SK-N-SH treated with all-trans-retinoic acid at 6 μM for 48 hours (cell line): ENCODE measurements at regions not wholly inside any gene's neighbourhood (a gene's known extent, or its start where the extent isn't known, plus 50 kb on each side); places are given as distances from the start of the nearest gene placed in this dataset.

ENCODE experiments used
- ATAC-seq: fragments of 200-7000 bp; cut with Tn5 transposase; 3 replicates; pipeline ENCODE4 v1.9.1; 2020; ENCODE audit warnings: mild to moderate bottlenecking, moderate library complexity
- ARNTL ChIP-seq: fragments of 450-650 bp; formaldehyde crosslinking; IDR thresholded peaks from 2 replicates; pipeline ENCODE4 v1.5.0; 2020; ENCODE audit warnings: low read depth, mild to moderate bottlenecking, moderate library complexity, borderline replicate concordance
- BACH2 ChIP-seq: fragments of 250-450 bp; sonication (Bioruptor Pico); IDR thresholded peaks from 2 replicates; pipeline ENCODE4 v1.9.0; 2021; ENCODE audit warnings: mild to moderate bottlenecking, borderline replicate concordance
- CSDC2 ChIP-seq: fragments of 250-450 bp; sonication (Bioruptor Pico); IDR thresholded peaks from 2 replicates; pipeline ENCODE4 v1.5.0; 2020; ENCODE audit warnings: mild to moderate bottlenecking, moderate library complexity
- CSRNP3 ChIP-seq: fragments of 250-450 bp; sonication (Bioruptor Pico); IDR thresholded peaks from 2 replicates; pipeline ENCODE4 v1.5.1; 2021; ENCODE audit warnings: mild to moderate bottlenecking, moderate library complexity
- ESRRG ChIP-seq: fragments of 250-450 bp; sonication (Bioruptor Pico); IDR thresholded peaks from 2 replicates; pipeline ENCODE4 v1.6.1; 2021; ENCODE audit warnings: mild to moderate bottlenecking
- GLIS3 ChIP-seq: fragments of 250-450 bp; sonication (Bioruptor Pico); IDR thresholded peaks from 2 replicates; pipeline ENCODE4 v1.5.0; 2020; ENCODE audit warnings: mild to moderate bottlenecking, moderate library complexity
- ISL1 ChIP-seq: fragments of 250-450 bp; sonication (Bioruptor Pico); IDR thresholded peaks from 2 replicates; pipeline ENCODE4 v2.1.2; 2022; ENCODE audit warnings: mild to moderate bottlenecking, moderate library complexity
- OSR1 ChIP-seq: fragments of 250-450 bp; sonication (Bioruptor Pico); IDR thresholded peaks from 2 replicates; pipeline ENCODE4 v1.8.0; 2022; ENCODE audit warnings: moderate library complexity, mild to moderate bottlenecking, inconsistent platforms
- POU6F1 ChIP-seq: fragments of 250-450 bp; sonication (Bioruptor Pico); IDR thresholded peaks from 2 replicates; pipeline ENCODE4 v1.8.0; 2021; ENCODE audit warnings: low read depth, mild to moderate bottlenecking, moderate library complexity, borderline replicate concordance
- PPARA ChIP-seq: fragments of 250-450 bp; sonication (Bioruptor Pico); IDR thresholded peaks from 2 replicates; pipeline ENCODE4 v1.5.0; 2020; ENCODE audit warnings: mild to moderate bottlenecking, borderline replicate concordance
- RARB ChIP-seq: fragments of 250-450 bp; sonication (Bioruptor Pico); IDR thresholded peaks from 2 replicates; pipeline ENCODE4 v1.8.0; 2021; ENCODE audit warnings: mild to moderate bottlenecking, moderate library complexity
- SNAI2 ChIP-seq: fragments of 250-450 bp; sonication (Bioruptor Pico); IDR thresholded peaks from 2 replicates; pipeline ENCODE4 v1.5.0; 2020; ENCODE audit warnings: mild to moderate bottlenecking, moderate library complexity
- TOX ChIP-seq: fragments of 250-450 bp; sonication (Bioruptor Pico); IDR thresholded peaks from 2 replicates; pipeline ENCODE4 v1.8.0; 2021; ENCODE audit warnings: mild to moderate bottlenecking, moderate library complexity, borderline replicate concordance
- ZC3H10 ChIP-seq: fragments of 250-450 bp; sonication (Bioruptor Pico); IDR thresholded peaks from 2 replicates; pipeline ENCODE4 v1.5.1; 2021; ENCODE audit warnings: mild to moderate bottlenecking, moderate library complexity
- ZFP3 ChIP-seq: fragments of 250-450 bp; sonication (Bioruptor Pico); IDR thresholded peaks from 2 replicates; pipeline ENCODE4 v1.5.0; 2020; ENCODE audit warnings: mild to moderate bottlenecking, moderate library complexity
- ZFP30 ChIP-seq: fragments of 450-650 bp; formaldehyde crosslinking; IDR thresholded peaks from 2 replicates; pipeline ENCODE4 v1.5.0; 2022; ENCODE audit warnings: mild to moderate bottlenecking, moderate library complexity
- ZNF565 ChIP-seq: fragments of 450-650 bp; formaldehyde crosslinking; conservative IDR thresholded peaks from 2 replicates; pipeline ENCODE4 v1.5.0; 2020; ENCODE audit warnings: low read depth, mild to moderate bottlenecking, moderate library complexity
- ZNF70 ChIP-seq: fragments of 450-650 bp; formaldehyde crosslinking; IDR thresholded peaks from 2 replicates; pipeline ENCODE4 v1.5.0; 2020; ENCODE audit warnings: mild to moderate bottlenecking, moderate library complexity
- ZNF8 ChIP-seq: fragments of 450-650 bp; formaldehyde crosslinking; IDR thresholded peaks from 2 replicates; pipeline ENCODE4 v1.5.0; 2020; ENCODE audit warnings: mild to moderate bottlenecking, moderate library complexity
- TF ChIP-seq, protein P1 (sequence below): fragments of 250-450 bp; sonication (Bioruptor Pico); IDR thresholded peaks from 2 replicates; pipeline ENCODE4 v1.5.0; 2020; ENCODE audit warnings: mild to moderate bottlenecking, moderate library complexity
- TF ChIP-seq, protein P2 (sequence below): fragments of 250-450 bp; sonication (Bioruptor Pico); IDR thresholded peaks from 2 replicates; pipeline ENCODE4 v1.8.0; 2020; ENCODE audit warnings: mild to moderate bottlenecking, moderate library complexity, borderline replicate concordance
- TF ChIP-seq, protein P3 (sequence below): fragments of 250-450 bp; sonication (Bioruptor Pico); IDR thresholded peaks from 2 replicates; pipeline ENCODE4 v1.5.1; 2020; ENCODE audit warnings: low read depth, mild to moderate bottlenecking, moderate library complexity

- peak; percentile 30; the same call in 1 of the 3 replicates for ATAC-seq
- TF ChIP-seq POU6F1 (CRISPR knock-in tag) (no peak), PPARA (CRISPR knock-in tag) (no peak), ESRRG (CRISPR knock-in tag) (no peak), CSDC2 (CRISPR knock-in tag) (no peak), ISL1 (CRISPR knock-in tag) (no peak), ZNF565 (no peak), ZC3H10 (no peak), TOX (CRISPR knock-in tag) (no peak), ZFP3 (CRISPR knock-in tag) (no peak), ZFP30 (CRISPR knock-in tag) (no peak), ARNTL (CRISPR knock-in tag) (no peak), CSRNP3 (CRISPR knock-in tag) (no peak), ZNF70 (CRISPR knock-in tag) (no peak), RARB (no peak), ZNF8 (CRISPR knock-in tag) (no peak), OSR1 (CRISPR knock-in tag) (no peak), GLIS3 (no peak)
- TF ChIP-seq, protein P1, sequence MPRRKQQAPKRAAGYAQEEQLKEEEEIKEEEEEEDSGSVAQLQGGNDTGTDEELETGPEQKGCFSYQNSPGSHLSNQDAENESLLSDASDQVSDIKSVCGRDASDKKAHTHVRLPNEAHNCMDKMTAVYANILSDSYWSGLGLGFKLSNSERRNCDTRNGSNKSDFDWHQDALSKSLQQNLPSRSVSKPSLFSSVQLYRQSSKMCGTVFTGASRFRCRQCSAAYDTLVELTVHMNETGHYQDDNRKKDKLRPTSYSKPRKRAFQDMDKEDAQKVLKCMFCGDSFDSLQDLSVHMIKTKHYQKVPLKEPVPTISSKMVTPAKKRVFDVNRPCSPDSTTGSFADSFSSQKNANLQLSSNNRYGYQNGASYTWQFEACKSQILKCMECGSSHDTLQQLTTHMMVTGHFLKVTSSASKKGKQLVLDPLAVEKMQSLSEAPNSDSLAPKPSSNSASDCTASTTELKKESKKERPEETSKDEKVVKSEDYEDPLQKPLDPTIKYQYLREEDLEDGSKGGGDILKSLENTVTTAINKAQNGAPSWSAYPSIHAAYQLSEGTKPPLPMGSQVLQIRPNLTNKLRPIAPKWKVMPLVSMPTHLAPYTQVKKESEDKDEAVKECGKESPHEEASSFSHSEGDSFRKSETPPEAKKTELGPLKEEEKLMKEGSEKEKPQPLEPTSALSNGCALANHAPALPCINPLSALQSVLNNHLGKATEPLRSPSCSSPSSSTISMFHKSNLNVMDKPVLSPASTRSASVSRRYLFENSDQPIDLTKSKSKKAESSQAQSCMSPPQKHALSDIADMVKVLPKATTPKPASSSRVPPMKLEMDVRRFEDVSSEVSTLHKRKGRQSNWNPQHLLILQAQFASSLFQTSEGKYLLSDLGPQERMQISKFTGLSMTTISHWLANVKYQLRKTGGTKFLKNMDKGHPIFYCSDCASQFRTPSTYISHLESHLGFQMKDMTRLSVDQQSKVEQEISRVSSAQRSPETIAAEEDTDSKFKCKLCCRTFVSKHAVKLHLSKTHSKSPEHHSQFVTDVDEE (CRISPR knock-in tag), result no peak
- TF ChIP-seq, protein P2, sequence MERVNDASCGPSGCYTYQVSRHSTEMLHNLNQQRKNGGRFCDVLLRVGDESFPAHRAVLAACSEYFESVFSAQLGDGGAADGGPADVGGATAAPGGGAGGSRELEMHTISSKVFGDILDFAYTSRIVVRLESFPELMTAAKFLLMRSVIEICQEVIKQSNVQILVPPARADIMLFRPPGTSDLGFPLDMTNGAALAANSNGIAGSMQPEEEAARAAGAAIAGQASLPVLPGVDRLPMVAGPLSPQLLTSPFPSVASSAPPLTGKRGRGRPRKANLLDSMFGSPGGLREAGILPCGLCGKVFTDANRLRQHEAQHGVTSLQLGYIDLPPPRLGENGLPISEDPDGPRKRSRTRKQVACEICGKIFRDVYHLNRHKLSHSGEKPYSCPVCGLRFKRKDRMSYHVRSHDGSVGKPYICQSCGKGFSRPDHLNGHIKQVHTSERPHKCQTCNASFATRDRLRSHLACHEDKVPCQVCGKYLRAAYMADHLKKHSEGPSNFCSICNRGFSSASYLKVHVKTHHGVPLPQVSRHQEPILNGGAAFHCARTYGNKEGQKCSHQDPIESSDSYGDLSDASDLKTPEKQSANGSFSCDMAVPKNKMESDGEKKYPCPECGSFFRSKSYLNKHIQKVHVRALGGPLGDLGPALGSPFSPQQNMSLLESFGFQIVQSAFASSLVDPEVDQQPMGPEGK (CRISPR knock-in tag), result no peak
- TF ChIP-seq, protein P3, sequence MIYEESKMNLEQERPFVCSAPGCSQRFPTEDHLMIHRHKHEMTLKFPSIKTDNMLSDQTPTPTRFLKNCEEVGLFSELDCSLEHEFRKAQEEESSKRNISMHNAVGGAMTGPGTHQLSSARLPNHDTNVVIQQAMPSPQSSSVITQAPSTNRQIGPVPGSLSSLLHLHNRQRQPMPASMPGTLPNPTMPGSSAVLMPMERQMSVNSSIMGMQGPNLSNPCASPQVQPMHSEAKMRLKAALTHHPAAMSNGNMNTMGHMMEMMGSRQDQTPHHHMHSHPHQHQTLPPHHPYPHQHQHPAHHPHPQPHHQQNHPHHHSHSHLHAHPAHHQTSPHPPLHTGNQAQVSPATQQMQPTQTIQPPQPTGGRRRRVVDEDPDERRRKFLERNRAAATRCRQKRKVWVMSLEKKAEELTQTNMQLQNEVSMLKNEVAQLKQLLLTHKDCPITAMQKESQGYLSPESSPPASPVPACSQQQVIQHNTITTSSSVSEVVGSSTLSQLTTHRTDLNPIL, result no peak
Measured at GRCh38 chr7:112866424-112866823, 76.2 kb upstream of the TMEM168 start.

GRCh38 chr7:112864380-112864779, 74.2 kb upstream of the TMEM168 start:
- ATAC-seq, result no peak
- no peak for TF ChIP-seq ZNF565
- TF ChIP-seq ZNF70 (CRISPR knock-in tag), result no peak
- TF ChIP-seq OSR1 (CRISPR knock-in tag), result no peak
- TF ChIP-seq CSDC2 (CRISPR knock-in tag), result no peak

- no peak for TF ChIP-seq ARNTL (CRISPR knock-in tag)
- TF ChIP-seq, all 23 proteins: peak for 0
Measured at GRCh38 chr7:112858838-112859237, 68.6 kb upstream of the TMEM168 start.

GRCh38 chr7:112855227-112855626, 65.0 kb upstream of the TMEM168 start:
- TF ChIP-seq ISL1 (CRISPR knock-in tag) (no peak), ARNTL (CRISPR knock-in tag) (no peak), ZFP30 (CRISPR knock-in tag) (no peak), BACH2 (CRISPR knock-in tag) (no peak), TOX (CRISPR knock-in tag) (no peak), PPARA (CRISPR knock-in tag) (no peak), ZNF565 (no peak), ZC3H10 (no peak), CSDC2 (CRISPR knock-in tag) (no peak), GLIS3 (no peak), RARB (no peak), ZFP3 (CRISPR knock-in tag) (no peak), SNAI2 (CRISPR knock-in tag) (no peak)
- TF ChIP-seq, protein P1 (CRISPR knock-in tag), result no peak
- TF ChIP-seq, protein P3, result no peak
- no peak for ATAC-seq

More at GRCh38 chr7:112858838-112859237, 68.6 kb upstream of the TMEM168 start:
- no peak for ATAC-seq
